OCI-LY3 (cell line): ENCODE measurements at regions not wholly inside any gene's neighbourhood (a gene's known extent, or its start where the extent isn't known, plus 50 kb on each side); places are given as distances from the start of the nearest gene placed in this dataset.

Experiments used
- H2AFZ ChIP-seq: fragments of 200-600, 300-600 bp; shearing (Covaris generic); 2 replicates; pipeline ENCODE4 v1.6.0; 2014; ENCODE audit warnings: antibody characterized with exemption, low read depth, low read length
- H3K27ac ChIP-seq: fragments of 200-600, 300-600 bp; sonication (generic); 2 replicates; pipeline ENCODE4 v1.5.1; 2014; ENCODE audit warnings: mild to moderate bottlenecking, low read length, moderate library complexity, mixed read lengths
- H3K27me3 ChIP-seq: fragments of 200-600, 300-600 bp; sonication (generic); 2 replicates; pipeline ENCODE4 v1.6.1; 2014; ENCODE audit warnings: low read depth, low read length, mixed read lengths
- H3K36me3 ChIP-seq: fragments of 200-600, 300-600 bp; sonication (generic); replicated peaks from 2 replicates; pipeline ENCODE3; 2014; ENCODE audit warnings: low read depth, low read length, mixed read lengths
- H3K4me1 ChIP-seq: fragments of 300-600, 200-600 bp; sonication (generic); 2 replicates; pipeline ENCODE4 v1.6.1; 2014; ENCODE audit warnings: low read length, mixed read lengths
- H3K4me2 ChIP-seq: fragments of 200-600, 300-600 bp; sonication (generic); 2 replicates; pipeline ENCODE4 v1.6.1; 2014; ENCODE audit warnings: low read length, mixed read lengths
- H3K4me3 ChIP-seq: fragments of 300-600, 200-600 bp; sonication (generic); 2 replicates; pipeline ENCODE4 v1.5.1; 2014; ENCODE audit warnings: antibody characterized with exemption, mild to moderate bottlenecking, low read length, moderate library complexity
- H3K79me2 ChIP-seq: fragments of 300-600, 200-600 bp; shearing (Covaris generic); 2 replicates; pipeline ENCODE4 v1.6.1; 2014; ENCODE audit warnings: mild to moderate bottlenecking, low read length, mixed read lengths
- H3K9ac ChIP-seq: fragments of 300-600, 200-600 bp; shearing (Covaris generic); 2 replicates; pipeline ENCODE4 v1.6.0; 2014; ENCODE audit warnings: mild to moderate bottlenecking, low read length, moderate library complexity
- H3K9me3 ChIP-seq: fragments of 200-600, 300-600 bp; shearing (Covaris generic); 2 replicates; pipeline ENCODE4 v1.6.1; 2014; ENCODE audit warnings: low read length, mixed read lengths; ENCODE audit not compliant: insufficient read depth
- H4K20me1 ChIP-seq: fragments of 200-600, 300-600 bp; sonication (generic); 2 replicates; pipeline ENCODE4 v1.6.1; 2016; ENCODE audit warnings: low read length, mixed read lengths; ENCODE audit not compliant: insufficient read depth
- CTCF ChIP-seq: fragments of 200-600, 300-600 bp; sonication (generic); IDR thresholded peaks from 2 replicates; pipeline ENCODE4 v1.5.1; 2014; ENCODE audit warnings: antibody characterized with exemption, low read length, low read depth
- EZH2phosphoT487 ChIP-seq: fragments of 200-600 bp; shearing (Covaris generic); IDR thresholded peaks from 2 replicates; pipeline ENCODE4 v1.6.1; 2018; ENCODE audit warnings: antibody characterized with exemption, mixed run types, low read depth

GRCh38 chr9:1353291-1353690 is 303.1 kb downstream of the DMRT2 start:
- Histone ChIP-seq H2AFZ (no peak overlapping the region), H3K4me1 (peaks cover 8% of the 10 kb centered on the region), H3K36me3 (no peaks in the 10 kb centered on the region), H3K27me3 (no peaks in the 10 kb centered on the region), H3K4me2 (no peak overlapping the region), H3K79me2 (no peaks in the 10 kb centered on the region), H3K4me3 (no peak overlapping the region), H3K9me3 (no peaks in the 10 kb centered on the region), H3K27ac (no peak overlapping the region), H4K20me1 (no peaks in the 10 kb centered on the region), H3K9ac (no peak overlapping the region)
- TF ChIP-seq EZH2phosphoT487: no peak
- no peak for TF ChIP-seq CTCF

GRCh38 chr9:1354086-1354485 is 303.9 kb downstream of the DMRT2 start:
- Histone ChIP-seq H3K4me3 (no peak overlapping the region), H3K36me3 (no peaks in the 10 kb centered on the region), H3K4me2 (no peak overlapping the region), H3K27me3 (no peaks in the 10 kb centered on the region), H3K4me1 (peaks cover 8% of the 10 kb centered on the region), H3K9me3 (no peaks in the 10 kb centered on the region), H3K27ac (no peak overlapping the region), H3K9ac (no peak overlapping the region), H2AFZ (no peak overlapping the region), H4K20me1 (no peaks in the 10 kb centered on the region), H3K79me2 (no peaks in the 10 kb centered on the region)
- TF ChIP-seq EZH2phosphoT487 (no peak), CTCF (no peak)

- H4K20me1 ChIP-seq: no peaks in the 10 kb centered on the region
- H3K4me2 ChIP-seq: no peak overlapping the region
- no peaks in the 10 kb centered on the region for H3K9me3 ChIP-seq
- H3K79me2 ChIP-seq: no peaks in the 10 kb centered on the region
- no peaks in the 10 kb centered on the region for H3K36me3 ChIP-seq
- H3K27me3 ChIP-seq: no peaks in the 10 kb centered on the region
- H3K27ac ChIP-seq: no peak overlapping the region
- no peak overlapping the region for H3K9ac ChIP-seq
- TF ChIP-seq EZH2phosphoT487 (no peak), CTCF (no peak)
- H3K4me3 ChIP-seq: no peak overlapping the region
- H2AFZ ChIP-seq: no peak overlapping the region
- peaks cover 8% of the 10 kb centered on the region for H3K4me1 ChIP-seq
Measured at GRCh38 chr9:1354606-1355005, 304.4 kb downstream of the DMRT2 start.

- no peaks in the 10 kb centered on the region for H3K27me3 ChIP-seq
- H4K20me1 ChIP-seq: no peaks in the 10 kb centered on the region
- no peaks in the 10 kb centered on the region for H3K79me2 ChIP-seq
- H2AFZ ChIP-seq: no peak overlapping the region
- no peak overlapping the region for H3K9ac ChIP-seq
- H3K4me3 ChIP-seq: no peak overlapping the region
- no peak overlapping the region for H3K4me2 ChIP-seq
- TF ChIP-seq EZH2phosphoT487: no peak
- no peak for TF ChIP-seq CTCF
- H3K36me3 ChIP-seq: no peaks in the 10 kb centered on the region
- H3K9me3 ChIP-seq: no peaks in the 10 kb centered on the region
- no peak overlapping the region for H3K27ac ChIP-seq
- peaks cover 8% of the 10 kb centered on the region for H3K4me1 ChIP-seq
Measured at GRCh38 chr9:1355656-1356055, 305.5 kb downstream of the DMRT2 start.
